ENCODE measurements at regions not wholly inside any gene's neighbourhood (a gene's known extent, or its start where the extent isn't known, plus 50 kb on each side); places are given as distances from the start of the nearest gene placed in this dataset.

DNA sequence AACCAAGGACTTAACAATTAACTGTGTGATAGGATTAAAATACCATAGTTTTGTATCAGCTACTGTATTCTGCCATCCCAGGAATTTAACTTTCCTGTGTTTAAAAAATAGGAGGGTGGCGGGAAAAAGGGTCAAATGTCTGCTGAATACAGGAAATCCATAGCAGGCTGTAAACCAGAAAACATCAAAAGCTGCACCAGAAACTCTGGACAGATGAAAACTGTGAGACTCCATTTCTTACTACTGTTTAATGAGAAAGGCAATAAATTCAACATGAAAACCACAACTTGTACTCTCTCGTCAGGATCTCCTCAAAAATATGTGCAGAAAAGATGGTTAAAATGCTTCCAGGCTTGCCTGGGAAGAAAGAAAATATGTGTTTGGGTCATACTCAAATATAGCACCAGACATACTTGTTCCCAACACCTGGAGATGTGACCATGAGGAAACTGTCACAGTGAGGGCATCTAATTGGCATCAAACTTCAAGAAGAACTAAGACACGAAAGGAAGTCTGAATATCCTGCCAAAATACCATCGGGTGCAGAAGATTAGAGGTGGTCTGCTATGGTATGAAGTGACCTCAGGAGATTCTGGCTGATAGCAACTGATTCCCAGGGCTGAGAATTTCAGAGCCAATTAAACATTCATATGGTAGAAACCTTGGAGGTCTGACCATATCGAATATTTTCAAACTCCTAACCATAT is 164.7 kb upstream of the TARS1 start:
- no peak for DNase-seq (ENCODE audit: low read depth in 3 of 3, low spot score in 2 of 3)

DNA sequence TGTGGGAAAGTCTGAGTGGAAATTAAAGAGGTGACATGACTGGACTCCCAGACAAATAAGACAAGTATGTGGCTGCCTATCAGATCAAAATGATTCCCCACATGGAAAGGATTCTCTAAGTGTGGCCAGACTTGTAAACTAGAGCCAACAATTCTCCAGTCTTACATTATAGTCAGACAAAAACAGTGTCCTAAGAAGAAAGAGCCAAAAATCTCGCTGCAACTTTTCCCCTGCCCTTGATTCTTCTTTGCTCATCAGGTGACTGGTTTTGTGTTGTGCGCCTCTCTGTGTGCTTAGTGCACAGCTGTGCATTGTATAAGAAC is 164.2 kb upstream of the TARS1 start:
- DNase-seq (ENCODE audit: low read depth in 3 of 3, low spot score in 2 of 3), result no peak

DNA sequence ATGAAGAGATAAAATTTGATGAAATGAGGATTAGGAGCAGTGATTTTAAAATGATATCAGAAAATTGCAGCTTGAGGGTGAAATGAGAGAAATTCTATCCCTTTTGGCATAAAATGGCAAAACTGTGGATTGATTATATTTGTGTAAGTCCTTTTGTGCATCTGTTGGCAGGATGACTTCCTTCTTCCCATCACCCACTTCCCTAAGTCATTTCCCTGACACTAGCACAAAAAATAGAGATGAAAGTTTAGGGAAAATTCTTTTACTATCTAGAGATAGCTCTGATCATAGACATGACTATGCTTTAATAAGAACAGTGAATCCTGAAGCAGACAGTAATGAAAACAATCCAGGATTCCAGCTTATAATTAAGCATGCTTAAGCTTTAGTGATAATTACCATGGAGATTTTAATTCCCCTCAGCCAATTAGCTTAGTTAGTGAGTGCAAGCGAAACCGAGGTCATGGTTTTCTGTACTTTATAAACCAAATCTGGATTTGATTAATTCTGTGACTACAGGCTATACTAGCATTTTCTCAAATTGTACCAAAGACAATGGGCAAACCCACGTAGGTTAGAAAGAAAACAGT is 163.6 kb upstream of the TARS1 start:
- DNase-seq (ENCODE audit: low read depth in 3 of 3, low spot score in 2 of 3), result no peak

DNA sequence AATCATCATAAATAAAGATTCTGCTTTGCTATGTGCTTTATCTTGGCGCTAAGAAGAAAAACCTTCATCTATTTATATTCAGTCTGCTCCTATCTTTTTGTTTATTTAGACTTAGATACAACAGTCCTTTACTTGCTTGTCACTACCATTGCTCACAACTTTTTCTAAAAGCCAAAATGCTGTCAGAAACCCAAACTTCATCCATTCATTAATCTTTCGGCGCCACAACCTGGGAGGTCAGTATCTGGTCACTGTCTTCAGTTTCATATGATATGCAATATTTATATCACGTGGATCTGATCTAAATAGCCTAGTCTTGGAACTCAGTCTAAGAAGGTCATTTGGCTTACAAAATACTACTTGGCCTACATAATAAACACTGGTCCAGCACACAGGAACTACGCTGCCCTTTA is 159.3 kb upstream of the TARS1 start:
- DNase-seq (ENCODE audit: low read depth in 3 of 3, low spot score in 2 of 3), result no peak

DNA sequence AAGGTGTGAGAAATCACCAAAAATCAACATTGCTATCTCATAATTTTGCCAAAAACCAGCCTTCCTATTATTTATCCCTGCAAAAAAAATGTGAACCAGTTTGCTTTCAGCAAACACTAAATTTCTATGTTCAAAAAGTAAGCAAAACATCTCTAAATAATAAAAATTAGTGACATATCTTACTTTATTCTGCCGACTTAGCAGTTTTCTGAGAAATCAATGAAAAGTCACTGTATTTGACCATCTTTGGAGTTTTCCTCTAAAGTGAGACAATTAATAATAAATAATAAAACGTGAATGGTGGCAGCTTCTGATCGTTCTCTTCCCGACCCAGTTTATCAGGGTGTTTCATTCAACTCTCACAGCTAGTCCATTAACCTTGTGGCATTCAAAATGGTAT is 158.6 kb upstream of the TARS1 start:
- DNase-seq (ENCODE audit: low read depth in 3 of 3, low spot score in 2 of 3), result no peak

DNA sequence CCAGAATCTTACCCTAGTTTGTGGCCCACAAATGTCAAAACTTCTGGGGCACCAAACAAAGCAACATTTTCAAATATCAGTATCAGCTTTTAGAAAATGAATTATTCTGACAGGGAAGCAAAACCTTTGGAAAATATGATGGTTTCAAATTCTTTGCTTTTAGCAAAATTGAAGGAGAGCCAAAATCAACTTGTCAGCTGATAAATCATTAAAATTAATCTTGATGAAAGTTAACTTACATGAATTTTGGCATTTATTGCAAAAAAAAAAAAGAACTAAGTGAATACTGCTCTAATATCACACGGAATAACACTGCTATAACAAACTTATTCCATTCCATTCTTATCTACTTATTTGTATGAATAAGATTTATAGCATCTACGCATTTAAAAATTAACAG is 158.1 kb upstream of the TARS1 start:
- no peak for DNase-seq (ENCODE audit: low read depth in 3 of 3, low spot score in 2 of 3)

DNA sequence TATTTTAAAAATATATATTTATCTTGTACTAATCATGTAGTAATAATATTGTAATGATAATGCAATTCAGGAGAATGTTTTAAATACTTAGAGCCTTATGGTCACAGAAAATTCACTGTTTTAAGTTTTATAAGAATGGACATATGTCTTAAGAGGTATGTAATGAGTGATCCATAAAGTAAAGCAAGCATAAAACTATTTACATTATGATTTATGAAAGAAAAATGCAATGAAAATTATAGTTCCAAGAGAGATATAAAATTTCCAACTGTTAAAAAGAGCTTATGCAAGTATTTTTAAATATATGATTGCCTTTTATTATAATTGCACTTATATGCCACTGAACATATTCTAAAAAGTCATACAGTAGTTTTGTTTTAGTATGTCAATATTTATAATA is 157.5 kb upstream of the TARS1 start:
- no peak for DNase-seq (ENCODE audit: low read depth in 3 of 3, low spot score in 2 of 3)

DNA sequence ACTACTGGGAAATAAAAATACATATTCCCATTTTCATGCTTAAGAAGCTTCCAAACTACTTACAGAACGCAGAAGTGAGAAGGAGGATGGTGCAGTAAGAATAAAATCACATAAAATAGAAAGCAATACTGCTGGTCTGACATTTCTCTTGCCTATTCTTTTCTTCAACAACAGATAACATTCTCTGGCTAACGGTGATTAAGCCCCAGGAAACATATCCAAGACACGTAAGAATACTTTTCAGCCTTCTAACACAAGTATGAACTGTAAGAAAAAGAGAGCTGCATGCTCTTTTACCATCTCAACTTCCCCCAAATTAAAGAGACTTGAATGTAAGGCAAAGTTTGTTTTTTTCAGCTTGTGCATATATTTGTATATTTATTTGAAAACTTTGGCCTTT is 156.1 kb upstream of the TARS1 start:
- no peak for DNase-seq (ENCODE audit: low read depth in 3 of 3, low spot score in 2 of 3)

DNA sequence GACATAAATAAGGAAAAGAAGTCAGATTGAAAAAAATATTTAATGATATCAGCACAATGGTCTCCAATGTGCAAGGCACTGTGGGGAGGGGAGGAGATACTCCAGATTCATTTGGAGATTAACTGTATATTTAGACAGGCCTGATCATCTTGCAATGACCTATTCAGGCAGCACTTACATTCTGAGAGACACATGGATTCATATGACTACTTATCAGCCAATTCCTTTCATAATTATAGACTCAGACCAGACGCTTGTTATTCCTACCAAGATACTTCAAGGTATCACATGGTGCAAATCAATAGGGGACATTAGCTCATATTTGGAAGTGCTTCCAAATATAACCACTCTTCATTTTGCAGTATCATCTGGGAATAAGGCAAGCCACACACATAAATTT is 153.5 kb upstream of the TARS1 start:
- DNase-seq (ENCODE audit: low read depth in 3 of 3, low spot score in 2 of 3), result no peak

DNA sequence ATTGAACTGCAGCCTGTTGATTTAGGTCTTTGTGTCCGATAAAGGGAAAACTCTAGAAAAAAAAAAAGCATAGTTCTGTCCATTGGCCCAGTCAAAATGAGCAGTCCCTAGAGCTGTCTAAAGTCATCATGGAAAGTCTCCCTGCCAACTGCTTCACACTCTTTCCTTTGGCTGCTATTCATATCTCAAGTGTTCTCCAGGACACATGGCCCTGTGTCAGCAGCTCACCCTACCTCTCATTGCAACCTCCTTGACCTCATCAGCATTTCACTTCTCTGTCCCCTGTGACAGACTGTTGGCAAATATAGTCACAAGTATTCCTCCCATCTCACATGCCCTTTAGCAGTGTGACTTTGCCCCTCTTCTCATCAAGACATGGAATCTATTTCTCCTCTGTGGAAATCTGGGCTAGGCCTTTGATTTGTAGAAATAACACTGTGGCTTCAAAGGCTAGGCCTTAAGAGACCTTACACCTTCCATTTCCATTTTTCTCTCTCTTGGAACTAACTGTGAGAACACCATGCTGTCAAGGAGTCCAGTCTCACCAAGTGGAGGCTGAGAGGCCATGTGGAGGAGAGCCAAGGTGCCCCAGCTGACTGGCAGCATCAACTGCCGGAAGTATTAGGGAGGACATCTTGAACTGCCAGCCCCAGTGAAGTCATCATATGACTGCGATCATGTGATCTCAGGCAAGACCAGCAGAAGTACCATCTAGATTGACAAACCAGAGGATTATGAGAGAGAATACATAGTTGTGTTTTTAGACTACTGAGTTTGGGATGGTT is 149.4 kb upstream of the TARS1 start:
- no peak for DNase-seq (ENCODE audit: low read depth in 3 of 3, low spot score in 2 of 3)

DNA sequence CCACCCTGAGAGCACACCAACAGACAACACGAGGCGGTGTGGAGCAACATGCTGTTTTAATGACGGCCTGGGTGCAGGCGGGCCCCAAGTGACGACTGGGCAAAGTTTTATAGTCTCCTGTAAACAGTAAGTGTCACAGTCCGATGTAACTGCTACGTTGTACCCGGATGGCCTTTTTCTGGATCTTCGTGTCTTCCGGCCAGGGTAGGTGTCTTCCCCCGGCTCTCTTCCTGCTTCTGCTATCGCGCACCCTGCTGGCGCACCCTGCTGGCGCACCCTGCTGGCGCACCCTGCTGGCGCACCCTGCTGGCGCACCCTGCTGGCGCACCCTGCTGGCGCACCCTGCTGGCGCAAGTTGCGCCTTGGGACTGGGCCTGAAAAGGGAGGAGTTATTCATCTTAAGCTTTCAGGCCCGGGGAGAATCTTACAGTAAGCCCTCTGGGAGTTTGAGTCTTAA is 143.0 kb upstream of the TARS1 start:
- no peak for DNase-seq (ENCODE audit: low read depth in 3 of 3, low spot score in 2 of 3)

DNA sequence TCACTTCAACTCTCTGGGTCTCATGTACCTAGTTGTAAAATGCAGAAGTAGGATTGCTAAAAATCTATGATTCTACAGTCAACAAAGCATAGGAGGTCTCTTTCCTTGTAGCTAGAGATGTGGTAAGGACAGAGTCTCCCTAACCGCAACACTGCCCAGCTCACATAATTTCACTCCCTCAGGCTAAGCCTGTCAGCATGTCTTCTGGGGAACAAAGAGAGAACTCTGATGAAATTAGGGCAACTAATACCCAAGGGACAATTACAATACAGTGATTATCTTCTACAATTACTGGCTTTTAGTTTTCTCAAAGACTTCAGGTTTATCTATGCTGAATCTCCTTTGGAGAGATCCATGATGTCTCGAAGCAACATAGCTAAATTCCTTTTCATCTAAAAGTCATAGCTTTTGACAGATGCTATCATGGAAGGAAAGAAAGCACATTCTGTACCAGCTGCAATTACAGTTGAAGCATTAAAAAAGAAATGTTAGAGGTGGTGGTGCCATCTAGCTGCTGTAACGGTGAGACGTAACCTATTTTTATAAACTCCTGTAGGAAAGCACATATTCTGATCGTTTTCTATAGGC is 141.1 kb upstream of the TARS1 start:
- DNase-seq (ENCODE audit: low read depth in 3 of 3, low spot score in 2 of 3), result no peak

DNA sequence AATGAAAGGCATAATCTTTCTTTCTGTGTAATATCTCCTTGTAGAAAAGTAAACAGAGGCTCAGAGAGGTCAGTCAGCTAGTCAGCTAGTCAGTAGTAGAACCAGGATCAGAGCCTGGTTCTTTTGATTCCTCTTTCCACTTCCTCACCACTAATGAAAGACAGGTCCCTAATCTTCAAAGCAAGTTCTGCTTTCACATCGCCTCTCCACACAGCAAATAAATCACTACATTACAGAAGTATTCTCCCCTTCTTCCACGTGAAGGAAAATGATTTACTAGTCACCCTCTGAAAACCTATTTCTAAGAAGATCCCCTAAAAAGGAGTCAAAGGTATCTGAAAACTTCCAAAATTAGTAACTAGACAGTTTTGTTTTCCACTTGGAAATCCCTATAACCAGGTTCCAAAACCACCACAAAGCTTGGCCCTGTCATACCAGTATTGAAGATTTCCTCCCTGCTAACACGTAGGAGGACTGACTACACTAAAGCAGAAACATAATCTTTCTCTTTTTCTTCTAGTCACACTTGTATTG is 140.5 kb upstream of the TARS1 start:
- DNase-seq (ENCODE audit: low read depth in 3 of 3, low spot score in 2 of 3), result no peak

DNA sequence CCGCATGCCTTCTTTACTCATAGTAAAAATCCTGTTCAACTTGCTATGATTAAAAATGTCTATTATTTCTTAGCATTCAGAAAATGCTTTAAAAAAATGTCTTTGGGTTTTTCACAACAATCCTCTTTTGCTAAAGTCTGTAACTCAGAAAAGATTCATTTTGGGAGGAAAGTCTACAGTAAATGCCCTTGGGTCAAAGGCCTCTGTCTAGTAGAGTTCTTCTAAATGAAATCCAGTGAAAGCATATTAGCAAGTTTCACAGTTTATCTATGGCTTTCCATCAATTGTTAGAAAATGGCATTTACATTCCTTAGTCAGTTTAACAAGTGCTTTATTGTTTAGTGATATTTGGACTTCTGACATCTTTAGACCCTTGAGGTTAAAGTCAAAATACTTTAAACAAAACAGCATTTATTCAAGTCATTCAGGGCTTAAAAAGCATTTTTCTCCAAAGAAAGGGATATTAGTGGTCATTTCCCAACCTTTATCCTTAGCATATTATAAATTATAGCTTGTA is 137.1 kb upstream of the TARS1 start:
- DNase-seq (ENCODE audit: low read depth in 3 of 3, low spot score in 2 of 3), result no peak

DNA sequence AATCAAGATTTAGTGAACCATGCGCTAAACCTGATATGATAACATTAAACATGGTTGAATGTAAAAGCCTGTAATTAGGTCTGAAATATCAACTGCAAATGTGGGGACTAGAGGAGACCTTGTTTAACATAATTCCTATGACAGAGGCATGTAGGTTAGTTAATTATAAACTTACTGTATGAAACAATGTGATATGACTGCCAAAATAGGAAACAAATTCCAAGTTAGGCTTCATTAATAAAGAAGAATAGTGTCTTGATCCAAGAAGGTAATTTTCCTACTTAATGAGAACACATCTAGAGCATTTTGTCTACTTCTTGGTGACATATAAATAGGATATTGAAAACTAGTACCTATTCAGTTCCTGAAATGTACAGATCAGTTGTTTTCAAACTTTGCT is 136.2 kb upstream of the TARS1 start:
- DNase-seq (ENCODE audit: low read depth in 3 of 3, low spot score in 2 of 3), result no peak

DNA sequence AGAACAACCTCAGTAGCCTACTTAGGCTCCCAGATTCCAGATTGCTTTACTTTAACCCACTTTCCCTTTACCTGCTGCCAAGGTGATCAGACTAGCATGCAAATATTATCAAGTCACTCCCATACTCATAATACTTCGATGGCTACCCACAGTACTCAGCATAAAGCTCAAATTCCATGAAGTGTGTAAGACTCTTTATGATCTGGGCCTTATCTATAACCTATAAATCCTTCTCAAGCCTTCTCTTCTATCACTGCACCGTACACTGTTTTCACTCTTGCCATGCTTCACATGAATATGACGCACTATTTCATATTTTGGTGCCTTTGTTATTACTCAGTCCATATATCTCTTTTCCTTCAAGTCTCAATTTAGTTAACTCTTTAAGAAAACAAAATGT is 135.2 kb upstream of the TARS1 start:
- DNase-seq (ENCODE audit: low read depth in 3 of 3, low spot score in 2 of 3), result no peak

DNA sequence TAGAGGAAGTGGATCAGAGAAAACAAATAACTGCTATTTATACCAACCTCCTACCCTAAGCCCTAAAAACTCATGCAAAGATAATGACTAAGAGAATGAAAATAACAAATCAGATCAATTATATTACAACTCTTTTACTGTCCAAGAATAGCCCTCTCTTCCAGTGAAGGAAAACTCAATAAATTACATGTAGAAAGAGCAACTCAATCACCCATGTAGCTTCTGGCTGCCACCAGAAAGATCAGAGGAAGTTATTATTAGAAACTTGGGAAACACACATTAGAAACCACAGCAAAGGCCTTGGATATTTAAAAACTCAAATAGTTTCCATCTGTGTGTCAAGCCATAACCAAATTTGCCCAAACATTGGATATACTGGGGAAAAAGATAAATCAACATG is 134.0 kb upstream of the TARS1 start:
- no peak for DNase-seq (ENCODE audit: low read depth in 3 of 3, low spot score in 2 of 3)

DNA sequence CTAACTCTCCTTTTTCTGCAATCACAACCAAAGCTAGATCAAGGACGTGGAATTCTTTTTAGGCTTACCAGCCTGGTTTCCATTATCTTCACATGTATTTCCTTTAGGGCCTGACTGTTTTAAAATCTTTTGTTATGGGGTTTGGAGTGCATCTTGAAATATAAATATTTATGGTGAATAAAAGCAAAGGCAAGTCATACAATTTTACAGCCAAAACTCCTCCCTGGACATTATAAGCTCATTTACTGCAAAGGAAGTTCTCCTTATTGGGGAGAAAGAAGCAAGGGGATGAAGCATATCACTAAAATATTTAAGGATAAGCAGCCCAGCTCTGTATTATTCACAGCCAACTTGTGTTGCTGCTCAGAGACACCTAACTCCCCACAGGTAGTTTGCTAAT is 132.2 kb upstream of the TARS1 start:
- DNase-seq (ENCODE audit: low read depth in 3 of 3, low spot score in 2 of 3), result no peak

DNA sequence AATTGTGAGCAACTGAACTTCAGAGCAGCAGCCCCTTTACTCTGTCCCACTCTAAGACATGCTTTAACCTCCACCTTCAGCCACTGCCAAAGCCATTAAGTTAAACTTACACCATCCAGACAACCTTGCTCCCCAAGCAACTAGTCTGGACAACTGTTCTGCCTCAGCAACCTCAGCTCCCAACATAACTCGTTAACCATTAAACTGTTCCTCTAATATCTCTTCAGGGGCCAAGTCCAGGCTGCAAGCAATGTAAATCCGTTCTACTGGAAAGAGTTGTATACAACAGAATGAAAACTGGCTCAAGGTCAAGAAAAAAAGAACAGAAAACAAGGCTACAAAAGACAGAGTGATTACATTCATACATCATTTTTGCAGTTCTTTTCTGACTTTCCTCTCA is 131.7 kb upstream of the TARS1 start:
- no peak for DNase-seq (ENCODE audit: low read depth in 3 of 3, low spot score in 2 of 3)

DNA sequence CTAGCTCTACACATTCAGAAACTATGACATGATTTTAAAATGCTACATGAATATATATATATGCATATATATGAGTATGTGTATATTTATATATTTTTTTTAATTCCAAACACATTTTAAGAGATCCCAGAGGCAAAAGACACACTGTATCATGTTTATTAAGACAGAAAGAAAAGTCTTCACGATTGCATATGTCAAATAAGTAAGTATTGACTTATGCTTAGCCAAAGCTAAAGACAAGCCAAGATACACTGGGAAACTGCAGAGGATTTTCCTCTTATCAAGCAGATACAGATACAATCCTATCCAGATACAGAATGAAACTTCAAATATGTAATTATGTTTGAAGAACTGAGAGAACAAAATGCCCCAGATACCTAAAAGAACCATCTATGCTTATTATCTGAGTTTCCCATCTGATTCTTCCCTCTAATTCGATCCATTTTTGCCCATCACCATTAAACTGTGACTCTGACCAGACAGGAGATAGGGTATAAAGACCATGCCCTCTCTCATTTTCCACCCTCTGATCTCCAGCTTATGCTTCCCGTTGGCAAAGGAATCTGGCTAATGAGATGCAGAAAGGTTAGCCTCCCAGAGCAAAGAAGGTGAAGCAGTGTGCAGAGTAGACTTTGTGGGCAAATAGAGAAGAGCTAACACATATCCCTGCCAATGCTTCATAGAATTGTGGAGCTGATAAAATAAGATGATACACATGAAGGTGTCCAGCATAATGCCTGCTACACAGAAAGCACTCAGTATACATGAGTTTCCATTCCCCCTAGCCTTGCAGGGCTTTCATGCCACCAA is 131.0 kb upstream of the TARS1 start:
- DNase-seq (ENCODE audit: low read depth in 3 of 3, low spot score in 2 of 3), result no peak

DNA sequence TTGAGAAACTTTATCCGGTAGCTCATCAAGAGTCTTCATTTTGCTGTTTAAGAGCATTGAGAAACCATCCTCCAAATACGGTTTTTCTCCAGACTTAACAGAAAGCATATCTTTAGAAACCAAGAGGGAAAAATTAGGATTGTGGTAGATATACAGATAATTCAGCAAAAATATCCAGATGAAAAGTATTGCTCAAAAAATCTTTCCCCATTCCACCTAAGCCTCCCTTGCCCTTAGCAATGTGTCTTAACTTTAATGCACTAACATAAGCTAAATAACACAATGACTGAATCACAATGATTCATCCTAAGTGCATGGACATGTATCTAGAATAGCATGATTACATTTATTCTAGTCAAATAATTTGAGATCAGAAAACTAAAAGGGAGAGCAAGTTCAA is 130.3 kb upstream of the TARS1 start:
- DNase-seq (ENCODE audit: low read depth in 3 of 3, low spot score in 2 of 3), result no peak
